ENCODE measurements at regions not wholly inside any gene's neighbourhood (a gene's known extent, or its start where the extent isn't known, plus 50 kb on each side); places are given as distances from the start of the nearest gene placed in this dataset.

DNA sequence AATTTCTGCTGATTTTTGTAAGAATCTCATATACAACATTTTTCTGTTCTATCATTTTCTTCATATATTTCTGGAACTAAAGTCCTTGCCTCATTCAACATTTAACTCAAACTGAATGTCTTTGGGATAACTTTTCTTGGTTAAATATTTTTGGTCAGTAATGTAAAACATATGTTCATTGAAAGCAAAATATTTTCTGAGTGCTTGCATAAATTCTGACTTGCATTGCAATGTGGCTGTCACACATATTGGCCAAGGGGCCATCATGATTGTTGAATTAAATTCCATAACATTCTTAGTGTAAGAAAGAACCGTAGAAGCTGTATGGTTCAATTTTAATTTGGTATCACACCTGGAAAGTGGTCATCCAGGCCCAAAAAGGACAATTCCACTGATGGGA, 369.4 kb downstream of the GALC start:
- no peaks in the 10 kb centered on the region for H3F3A ChIP-seq (ENCODE audit: control insufficient read depth, insufficient read depth)

DNA sequence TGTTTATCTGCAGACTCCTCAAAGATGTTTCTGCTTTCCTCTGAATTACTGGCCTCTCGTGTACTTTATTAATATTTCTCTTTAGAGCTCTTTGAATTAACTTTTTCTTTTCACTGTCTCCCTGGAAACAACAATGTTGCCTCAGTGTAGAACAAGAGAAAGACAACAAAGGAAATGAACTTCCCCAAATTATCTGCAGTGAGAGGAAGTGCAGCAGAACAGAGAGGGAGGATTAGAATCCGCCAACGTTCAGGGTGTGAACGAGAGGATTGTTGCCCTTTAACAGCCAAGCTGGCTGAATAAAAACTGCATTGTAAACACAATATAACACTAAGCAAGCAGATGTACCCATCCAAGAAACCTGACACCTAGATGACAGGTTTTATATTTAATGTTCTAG, 375.9 kb downstream of the GALC start:
- no peaks in the 10 kb centered on the region for H3K27me3 ChIP-seq (ENCODE audit: control insufficient read depth, low read length)
- H3F3A ChIP-seq (ENCODE audit: control insufficient read depth, insufficient read depth) = no peaks in the 10 kb centered on the region
- no peak overlapping the region for H3K4me2 ChIP-seq (ENCODE audit: low read length)
- no peaks in the 10 kb centered on the region for H3K4me1 ChIP-seq (ENCODE audit: control insufficient read depth, low read length)
- TF ChIP-seq, protein P1, sequence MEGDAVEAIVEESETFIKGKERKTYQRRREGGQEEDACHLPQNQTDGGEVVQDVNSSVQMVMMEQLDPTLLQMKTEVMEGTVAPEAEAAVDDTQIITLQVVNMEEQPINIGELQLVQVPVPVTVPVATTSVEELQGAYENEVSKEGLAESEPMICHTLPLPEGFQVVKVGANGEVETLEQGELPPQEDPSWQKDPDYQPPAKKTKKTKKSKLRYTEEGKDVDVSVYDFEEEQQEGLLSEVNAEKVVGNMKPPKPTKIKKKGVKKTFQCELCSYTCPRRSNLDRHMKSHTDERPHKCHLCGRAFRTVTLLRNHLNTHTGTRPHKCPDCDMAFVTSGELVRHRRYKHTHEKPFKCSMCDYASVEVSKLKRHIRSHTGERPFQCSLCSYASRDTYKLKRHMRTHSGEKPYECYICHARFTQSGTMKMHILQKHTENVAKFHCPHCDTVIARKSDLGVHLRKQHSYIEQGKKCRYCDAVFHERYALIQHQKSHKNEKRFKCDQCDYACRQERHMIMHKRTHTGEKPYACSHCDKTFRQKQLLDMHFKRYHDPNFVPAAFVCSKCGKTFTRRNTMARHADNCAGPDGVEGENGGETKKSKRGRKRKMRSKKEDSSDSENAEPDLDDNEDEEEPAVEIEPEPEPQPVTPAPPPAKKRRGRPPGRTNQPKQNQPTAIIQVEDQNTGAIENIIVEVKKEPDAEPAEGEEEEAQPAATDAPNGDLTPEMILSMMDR (IDR thresholded peaks at IDR 0.05; ENCODE audit: low read depth, low read length, poor library complexity, severe bottlenecking) = no peak
- TF ChIP-seq EZH2phosphoT487 (IDR thresholded peaks at IDR 0.05; ENCODE audit: borderline replicate concordance, low read length) = no peak
- H3K4me3 ChIP-seq (ENCODE audit: low read length) = no peak overlapping the region
- no peaks in the 10 kb centered on the region for H3K36me3 ChIP-seq (ENCODE audit: control insufficient read depth, low read length)
- H3K27ac ChIP-seq (ENCODE audit: low read depth, low read length) = no peak overlapping the region
- peaks cover 7% of the 10 kb centered on the region; the same call in 1 of the 2 replicates for H3K9me3 ChIP-seq (ENCODE audit: control insufficient read depth, insufficient read depth, low read length)
- H3K9me2 ChIP-seq (replicated peaks; ENCODE audit: control insufficient read depth, low read length) = no peaks in the 10 kb centered on the region
- no peaks in the 10 kb centered on the region for H3K79me2 ChIP-seq (ENCODE audit: control insufficient read depth, low read length)
- no peaks in the 10 kb centered on the region for H4K20me1 ChIP-seq (ENCODE audit: control insufficient read depth, insufficient read depth, low read depth, low read length)

More for the DNA sequence above, 369.4 kb downstream of the GALC start:
- no peak overlapping the region for H3K4me2 ChIP-seq (ENCODE audit: low read length)
- peaks cover 7% of the 10 kb centered on the region; the same call in 1 of the 2 replicates for H3K9me3 ChIP-seq (ENCODE audit: control insufficient read depth, insufficient read depth, low read length)
- H3K4me1 ChIP-seq (ENCODE audit: control insufficient read depth, low read length) = no peaks in the 10 kb centered on the region
- H3K4me3 ChIP-seq (ENCODE audit: low read length) = no peak overlapping the region
- H3K27me3 ChIP-seq (ENCODE audit: control insufficient read depth, low read length) = no peaks in the 10 kb centered on the region
- H3K9me2 ChIP-seq (replicated peaks; ENCODE audit: control insufficient read depth, low read length) = no peaks in the 10 kb centered on the region
- TF ChIP-seq, protein P1 (IDR thresholded peaks at IDR 0.05; ENCODE audit: low read depth, low read length, poor library complexity, severe bottlenecking) = no peak
- TF ChIP-seq EZH2phosphoT487 (IDR thresholded peaks at IDR 0.05; ENCODE audit: borderline replicate concordance, low read length) = no peak
- H3K36me3 ChIP-seq (ENCODE audit: control insufficient read depth, low read length) = no peaks in the 10 kb centered on the region
- H4K20me1 ChIP-seq (ENCODE audit: control insufficient read depth, insufficient read depth, low read depth, low read length) = no peaks in the 10 kb centered on the region
- H3K79me2 ChIP-seq (ENCODE audit: control insufficient read depth, low read length) = no peaks in the 10 kb centered on the region
- H3K27ac ChIP-seq (ENCODE audit: low read depth, low read length) = no peak overlapping the region

DNA sequence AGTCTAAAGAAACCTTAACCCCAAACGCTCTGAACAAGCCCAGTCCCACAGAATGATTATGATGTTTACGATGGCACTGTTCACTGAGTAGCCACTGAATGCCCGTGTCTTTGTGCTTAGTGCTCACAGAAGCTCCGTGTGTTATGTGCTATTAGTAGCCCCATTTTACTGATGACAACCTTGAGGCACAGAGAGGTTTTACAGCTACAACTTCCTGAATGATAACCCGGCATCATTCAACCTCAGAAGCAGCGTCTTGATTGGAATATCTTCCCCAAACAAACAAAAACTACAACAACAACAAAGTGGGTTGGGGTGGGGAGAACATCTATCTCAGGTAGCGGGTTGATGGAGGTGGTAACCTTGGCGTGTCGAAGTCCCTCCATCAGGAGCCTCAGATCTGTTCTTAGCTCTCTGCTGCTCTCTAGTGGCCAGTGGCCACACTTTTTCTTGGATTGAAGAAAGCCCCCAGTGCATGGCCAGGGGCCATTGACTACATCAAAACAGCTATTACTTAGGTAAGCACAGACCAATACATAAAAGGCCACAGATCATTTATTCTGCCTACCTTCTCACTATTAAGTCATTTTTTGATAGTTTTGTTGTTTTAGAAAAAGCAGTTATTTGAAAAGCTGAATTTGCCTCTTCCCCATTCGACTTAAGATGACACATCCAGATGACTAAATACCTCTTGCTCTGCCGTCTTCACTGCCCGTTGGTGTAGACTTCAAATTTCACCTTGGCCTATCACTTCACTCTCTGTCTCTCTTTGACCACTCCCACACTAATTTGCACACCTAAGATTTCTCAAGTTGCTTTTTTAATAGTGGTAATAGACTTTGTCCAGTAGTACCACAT, 376.9 kb downstream of the GALC start:
- Histone ChIP-seq H3K4me2 (ENCODE audit: low read length) (no peak overlapping the region), H3K9me2 (replicated peaks; ENCODE audit: control insufficient read depth, low read length) (no peaks in the 10 kb centered on the region), H3K79me2 (ENCODE audit: control insufficient read depth, low read length) (no peaks in the 10 kb centered on the region), H3K27me3 (ENCODE audit: control insufficient read depth, low read length) (no peaks in the 10 kb centered on the region), H4K20me1 (ENCODE audit: control insufficient read depth, insufficient read depth, low read depth, low read length) (no peaks in the 10 kb centered on the region), H3K4me3 (ENCODE audit: low read length) (no peak overlapping the region), H3K4me1 (ENCODE audit: control insufficient read depth, low read length) (no peaks in the 10 kb centered on the region), H3K9me3 (ENCODE audit: control insufficient read depth, insufficient read depth, low read length) (peaks cover 1% of the 10 kb centered on the region; the same call in 1 of the 2 replicates), H3K27ac (ENCODE audit: low read depth, low read length) (no peak overlapping the region), H3K36me3 (ENCODE audit: control insufficient read depth, low read length) (no peaks in the 10 kb centered on the region), H3F3A (ENCODE audit: control insufficient read depth, insufficient read depth) (no peaks in the 10 kb centered on the region)
- TF ChIP-seq EZH2phosphoT487 (IDR thresholded peaks at IDR 0.05; ENCODE audit: borderline replicate concordance, low read length) = no peak
- TF ChIP-seq, protein P1 (IDR thresholded peaks at IDR 0.05; ENCODE audit: low read depth, low read length, poor library complexity, severe bottlenecking) = peak; percentile 81
